HepG2 (cell line): ENCODE measurements at regions not wholly inside any gene's neighbourhood (a gene's known extent, or its start where the extent isn't known, plus 50 kb on each side); places are given as distances from the start of the nearest gene placed in this dataset.

Source experiments
- ARNT2 ChIP-seq: sonication (generic); formaldehyde crosslinking; IDR thresholded peaks from 2 replicates; pipeline ENCODE4 v1.8.0; 2022; ENCODE audit warnings: mild to moderate bottlenecking, low read depth, missing genetic modification reagents, moderate library complexity
- CHD4 ChIP-seq: fragments of 200-600 bp; sonication (generic); IDR thresholded peaks from 2 replicates; pipeline ENCODE4 v1.7.0; 2017; ENCODE audit warnings: mild to moderate bottlenecking, low read length, borderline replicate concordance
- CREB1 ChIP-seq, 2 experiments: fragments of 450-650 bp in 1 of 2; IDR thresholded peaks; 2 replicates each; pipeline ENCODE4 v1.6.1; 2016 to 2017; ENCODE audit warnings: control low read depth in 1 of 2, mild to moderate bottlenecking in 1 of 2, missing compliant biosample characterization in 1 of 2, missing genetic modification characterization in 1 of 2
- FOXK1 ChIP-seq: sonication (generic); formaldehyde crosslinking; IDR thresholded peaks from 2 replicates; pipeline ENCODE4 v1.4.0; 2020; ENCODE audit warnings: low read depth, missing genetic modification reagents, borderline replicate concordance
- NFYC ChIP-seq: IDR thresholded peaks from 2 replicates; pipeline ENCODE4 v1.6.1; 2016; ENCODE audit warnings: missing genetic modification reagents, missing compliant biosample characterization
- PRDM4 ChIP-seq: sonication (generic); formaldehyde crosslinking; IDR thresholded peaks from 2 replicates; pipeline ENCODE4 v1.9.0; 2021; ENCODE audit warnings: missing genetic modification reagents, borderline replicate concordance
- SOX5 ChIP-seq: IDR thresholded peaks from 2 replicates; pipeline ENCODE4 v1.6.1; 2016; ENCODE audit warnings: borderline replicate concordance
- TFDP1 ChIP-seq: IDR thresholded peaks from 2 replicates; pipeline ENCODE4 v1.6.1; 2016; ENCODE audit warnings: missing compliant biosample characterization, missing genetic modification reagents, borderline replicate concordance
- TOPORS ChIP-seq: sonication (generic); formaldehyde crosslinking; IDR thresholded peaks from 2 replicates; pipeline ENCODE4 v1.8.0; 2023; ENCODE audit warnings: mild to moderate bottlenecking, missing genetic modification reagents
- ZNF276 ChIP-seq: sonication (generic); formaldehyde crosslinking; IDR thresholded peaks from 2 replicates; pipeline ENCODE4 v1.4.0; 2020; ENCODE audit warnings: mild to moderate bottlenecking, low read depth, missing genetic modification reagents
- ZNF34 ChIP-seq: sonication (generic); formaldehyde crosslinking; IDR thresholded peaks from 2 replicates; pipeline ENCODE4 v1.4.0; 2020; ENCODE audit warnings: mild to moderate bottlenecking, missing genetic modification reagents, borderline replicate concordance
- ZNF788 ChIP-seq: sonication (generic); formaldehyde crosslinking; IDR thresholded peaks from 2 replicates; pipeline ENCODE4 v1.5.0; 2020; ENCODE audit warnings: mild to moderate bottlenecking, missing genetic modification reagents, borderline replicate concordance
- ZSCAN21 ChIP-seq: sonication (generic); formaldehyde crosslinking; IDR thresholded peaks from 2 replicates; pipeline ENCODE4 v1.8.0; 2022; ENCODE audit warnings: mild to moderate bottlenecking, missing genetic modification reagents, moderate library complexity, borderline replicate concordance
- TF ChIP-seq, protein P1 (sequence below): IDR thresholded peaks from 2 replicates; pipeline ENCODE4 v1.6.1; 2016; ENCODE audit warnings: mild to moderate bottlenecking
- TF ChIP-seq, protein P2 (sequence below): sonication (generic); formaldehyde crosslinking; IDR thresholded peaks from 2 replicates; pipeline ENCODE4 v1.4.0; 2020; ENCODE audit warnings: missing genetic modification reagents
- TF ChIP-seq, protein P3 (sequence below): IDR thresholded peaks from 2 replicates; pipeline ENCODE4 v1.6.1; 2018; ENCODE audit warnings: missing genetic modification reagents, mild to moderate bottlenecking, missing compliant biosample characterization
- TF ChIP-seq, protein P4 (sequence below): sonication (generic); formaldehyde crosslinking; IDR thresholded peaks from 2 replicates; pipeline ENCODE4 v1.4.0; 2020; ENCODE audit warnings: missing genetic modification reagents

- TF ChIP-seq, protein P1, sequence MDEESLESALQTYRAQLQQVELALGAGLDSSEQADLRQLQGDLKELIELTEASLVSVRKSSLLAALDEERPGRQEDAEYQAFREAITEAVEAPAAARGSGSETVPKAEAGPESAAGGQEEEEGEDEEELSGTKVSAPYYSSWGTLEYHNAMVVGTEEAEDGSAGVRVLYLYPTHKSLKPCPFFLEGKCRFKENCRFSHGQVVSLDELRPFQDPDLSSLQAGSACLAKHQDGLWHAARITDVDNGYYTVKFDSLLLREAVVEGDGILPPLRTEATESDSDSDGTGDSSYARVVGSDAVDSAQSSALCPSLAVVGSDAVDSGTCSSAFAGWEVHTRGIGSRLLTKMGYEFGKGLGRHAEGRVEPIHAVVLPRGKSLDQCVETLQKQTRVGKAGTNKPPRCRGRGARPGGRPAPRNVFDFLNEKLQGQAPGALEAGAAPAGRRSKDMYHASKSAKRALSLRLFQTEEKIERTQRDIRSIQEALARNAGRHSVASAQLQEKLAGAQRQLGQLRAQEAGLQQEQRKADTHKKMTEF (CRISPR knock-in tag) = peak; percentile 82
- no peak for TF ChIP-seq TFDP1
- TF ChIP-seq ZNF34 (CRISPR knock-in tag) = no peak
- no peak for TF ChIP-seq CREB1 (IDR thresholded peaks at IDR 0.05)
- TF ChIP-seq CREB1 (CRISPR knock-in tag; IDR thresholded peaks at IDR 0.05) = peak; percentile 62; the same call in 1 of the 2 replicates
- TF ChIP-seq PRDM4 = no peak
- TF ChIP-seq ZNF788 (CRISPR knock-in tag) = no peak
- TF ChIP-seq, protein P2, sequence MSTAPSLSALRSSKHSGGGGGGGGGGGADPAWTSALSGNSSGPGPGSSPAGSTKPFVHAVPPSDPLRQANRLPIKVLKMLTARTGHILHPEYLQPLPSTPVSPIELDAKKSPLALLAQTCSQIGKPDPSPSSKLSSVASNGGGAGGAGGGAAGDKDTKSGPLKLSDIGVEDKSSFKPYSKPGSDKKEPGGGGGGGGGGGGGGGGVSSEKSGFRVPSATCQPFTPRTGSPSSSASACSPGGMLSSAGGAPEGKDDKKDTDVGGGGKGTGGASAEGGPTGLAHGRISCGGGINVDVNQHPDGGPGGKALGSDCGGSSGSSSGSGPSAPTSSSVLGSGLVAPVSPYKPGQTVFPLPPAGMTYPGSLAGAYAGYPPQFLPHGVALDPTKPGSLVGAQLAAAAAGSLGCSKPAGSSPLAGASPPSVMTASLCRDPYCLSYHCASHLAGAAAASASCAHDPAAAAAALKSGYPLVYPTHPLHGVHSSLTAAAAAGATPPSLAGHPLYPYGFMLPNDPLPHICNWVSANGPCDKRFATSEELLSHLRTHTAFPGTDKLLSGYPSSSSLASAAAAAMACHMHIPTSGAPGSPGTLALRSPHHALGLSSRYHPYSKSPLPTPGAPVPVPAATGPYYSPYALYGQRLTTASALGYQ = peak; percentile 46; the same call in 1 of the 2 replicates
- no peak for TF ChIP-seq TOPORS
- TF ChIP-seq, protein P3, sequence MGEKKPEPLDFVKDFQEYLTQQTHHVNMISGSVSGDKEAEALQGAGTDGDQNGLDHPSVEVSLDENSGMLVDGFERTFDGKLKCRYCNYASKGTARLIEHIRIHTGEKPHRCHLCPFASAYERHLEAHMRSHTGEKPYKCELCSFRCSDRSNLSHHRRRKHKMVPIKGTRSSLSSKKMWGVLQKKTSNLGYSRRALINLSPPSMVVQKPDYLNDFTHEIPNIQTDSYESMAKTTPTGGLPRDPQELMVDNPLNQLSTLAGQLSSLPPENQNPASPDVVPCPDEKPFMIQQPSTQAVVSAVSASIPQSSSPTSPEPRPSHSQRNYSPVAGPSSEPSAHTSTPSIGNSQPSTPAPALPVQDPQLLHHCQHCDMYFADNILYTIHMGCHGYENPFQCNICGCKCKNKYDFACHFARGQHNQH (CRISPR knock-in tag) = peak; percentile 54; the same call in 1 of the 2 replicates
- TF ChIP-seq, protein P4, sequence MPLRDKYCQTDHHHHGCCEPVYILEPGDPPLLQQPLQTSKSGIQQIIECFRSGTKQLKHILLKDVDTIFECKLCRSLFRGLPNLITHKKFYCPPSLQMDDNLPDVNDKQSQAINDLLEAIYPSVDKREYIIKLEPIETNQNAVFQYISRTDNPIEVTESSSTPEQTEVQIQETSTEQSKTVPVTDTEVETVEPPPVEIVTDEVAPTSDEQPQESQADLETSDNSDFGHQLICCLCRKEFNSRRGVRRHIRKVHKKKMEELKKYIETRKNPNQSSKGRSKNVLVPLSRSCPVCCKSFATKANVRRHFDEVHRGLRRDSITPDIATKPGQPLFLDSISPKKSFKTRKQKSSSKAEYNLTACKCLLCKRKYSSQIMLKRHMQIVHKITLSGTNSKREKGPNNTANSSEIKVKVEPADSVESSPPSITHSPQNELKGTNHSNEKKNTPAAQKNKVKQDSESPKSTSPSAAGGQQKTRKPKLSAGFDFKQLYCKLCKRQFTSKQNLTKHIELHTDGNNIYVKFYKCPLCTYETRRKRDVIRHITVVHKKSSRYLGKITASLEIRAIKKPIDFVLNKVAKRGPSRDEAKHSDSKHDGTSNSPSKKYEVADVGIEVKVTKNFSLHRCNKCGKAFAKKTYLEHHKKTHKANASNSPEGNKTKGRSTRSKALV (CRISPR knock-in tag) = no peak
- peak; percentile 89 for TF ChIP-seq SOX5 (CRISPR knock-in tag)
- peak; percentile 51; the same call in 1 of the 2 replicates for TF ChIP-seq FOXK1 (CRISPR knock-in tag)
- no peak for TF ChIP-seq CHD4
- no peak for TF ChIP-seq ARNT2 (CRISPR knock-in tag)
- TF ChIP-seq ZSCAN21 (CRISPR knock-in tag) = peak; percentile 45; the same call in 1 of the 2 replicates
- TF ChIP-seq NFYC (CRISPR knock-in tag) = no peak
- no peak for TF ChIP-seq ZNF276 (CRISPR knock-in tag)
Measured at GRCh38 chr2:67309281-67309680, 87.9 kb upstream of the ETAA1 start (continued).
